ENCODE measurements at regions not wholly inside any gene's neighbourhood (a gene's known extent, or its start where the extent isn't known, plus 50 kb on each side); places are given as distances from the start of the nearest gene placed in this dataset.
A peak's percentile ranks its signal among the peaks of the same experiment; 100 is the strongest.

GRCh38 chr1:163885510-163885909 lies 563.8 kb downstream of the NUF2 start:
- WGBS, 2 donors: 86 to 88% methylated on average over 8 of the region's 8 CpGs
- no peak for DNase-seq (ENCODE audit: low spot score in 2 of 2)
- no peak for TF ChIP-seq POLR2A (IDR thresholded peaks at IDR 0.05)
- TF ChIP-seq, protein P1, sequence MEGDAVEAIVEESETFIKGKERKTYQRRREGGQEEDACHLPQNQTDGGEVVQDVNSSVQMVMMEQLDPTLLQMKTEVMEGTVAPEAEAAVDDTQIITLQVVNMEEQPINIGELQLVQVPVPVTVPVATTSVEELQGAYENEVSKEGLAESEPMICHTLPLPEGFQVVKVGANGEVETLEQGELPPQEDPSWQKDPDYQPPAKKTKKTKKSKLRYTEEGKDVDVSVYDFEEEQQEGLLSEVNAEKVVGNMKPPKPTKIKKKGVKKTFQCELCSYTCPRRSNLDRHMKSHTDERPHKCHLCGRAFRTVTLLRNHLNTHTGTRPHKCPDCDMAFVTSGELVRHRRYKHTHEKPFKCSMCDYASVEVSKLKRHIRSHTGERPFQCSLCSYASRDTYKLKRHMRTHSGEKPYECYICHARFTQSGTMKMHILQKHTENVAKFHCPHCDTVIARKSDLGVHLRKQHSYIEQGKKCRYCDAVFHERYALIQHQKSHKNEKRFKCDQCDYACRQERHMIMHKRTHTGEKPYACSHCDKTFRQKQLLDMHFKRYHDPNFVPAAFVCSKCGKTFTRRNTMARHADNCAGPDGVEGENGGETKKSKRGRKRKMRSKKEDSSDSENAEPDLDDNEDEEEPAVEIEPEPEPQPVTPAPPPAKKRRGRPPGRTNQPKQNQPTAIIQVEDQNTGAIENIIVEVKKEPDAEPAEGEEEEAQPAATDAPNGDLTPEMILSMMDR (IDR thresholded peaks at IDR 0.05): no peak
- intact Hi-C loops (cut with DNase I; ENCODE audit: low total_unique reads): no loop called here
- H3K4me3 ChIP-seq (ENCODE audit: low read depth, poor library complexity, severe bottlenecking): no peak overlapping the region

- TF ChIP-seq, protein P1 (IDR thresholded peaks at IDR 0.05): no peak
- TF ChIP-seq POLR2A (IDR thresholded peaks at IDR 0.05): no peak
- intact Hi-C loops (cut with DNase I; ENCODE audit: low total_unique reads): no loop called here
- 67 to 72% methylated on average over 1 of the region's 1 CpG for WGBS, 2 donors
- no peak overlapping the region for H3K4me3 ChIP-seq (ENCODE audit: low read depth, poor library complexity, severe bottlenecking)
- DNase-seq (ENCODE audit: low spot score in 2 of 2): no peak
These were observed 574.2 kb downstream of the NUF2 start for GRCh38 chr1:163896001-163896400.

DNA sequence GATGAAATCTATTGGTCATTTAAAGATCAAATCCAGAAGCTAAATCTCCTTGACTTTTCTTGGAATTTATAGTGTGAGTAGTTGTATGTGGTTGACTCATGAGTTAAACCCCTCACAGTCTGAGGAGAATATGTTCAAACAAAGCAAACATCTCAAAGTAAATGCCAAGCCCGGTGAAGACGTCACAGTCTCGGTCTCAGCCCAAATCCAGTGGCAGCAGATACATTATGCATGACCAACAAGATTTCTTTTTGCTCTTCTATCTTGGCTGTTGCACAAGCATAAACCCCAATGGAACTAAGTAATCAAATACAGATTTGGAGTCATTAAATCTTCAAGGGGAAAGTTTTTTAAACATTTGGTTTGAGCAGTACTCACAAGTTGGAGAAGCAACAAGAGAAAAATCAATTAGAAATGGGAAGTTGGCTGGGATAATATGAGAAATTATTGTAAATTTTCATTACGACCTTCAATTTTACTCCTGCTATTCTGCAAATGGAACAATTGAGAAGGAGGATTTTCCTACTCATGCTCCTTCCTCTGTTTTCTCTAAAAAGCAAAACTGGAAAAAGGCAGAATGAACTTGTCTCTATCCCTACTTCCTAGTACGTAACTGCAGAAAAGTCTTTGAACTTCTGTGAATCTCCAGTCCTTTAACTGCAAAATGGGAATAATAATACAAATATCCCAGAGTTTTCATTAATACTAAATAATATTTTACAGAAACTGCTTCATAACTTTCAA lies 575.8 kb downstream of the NUF2 start:
- DNase-seq (ENCODE audit: low spot score in 2 of 2): peak; percentile 31 to 88
- no peak overlapping the region for H3K4me3 ChIP-seq (ENCODE audit: low read depth, poor library complexity, severe bottlenecking)
- TF ChIP-seq, protein P1 (IDR thresholded peaks at IDR 0.05): no peak
- TF ChIP-seq POLR2A (IDR thresholded peaks at IDR 0.05): no peak
- intact Hi-C loops (cut with DNase I; ENCODE audit: low total_unique reads): no loop called here
- WGBS, 2 donors: 56 to 71% methylated on average over 5 of the region's 5 CpGs

DNA sequence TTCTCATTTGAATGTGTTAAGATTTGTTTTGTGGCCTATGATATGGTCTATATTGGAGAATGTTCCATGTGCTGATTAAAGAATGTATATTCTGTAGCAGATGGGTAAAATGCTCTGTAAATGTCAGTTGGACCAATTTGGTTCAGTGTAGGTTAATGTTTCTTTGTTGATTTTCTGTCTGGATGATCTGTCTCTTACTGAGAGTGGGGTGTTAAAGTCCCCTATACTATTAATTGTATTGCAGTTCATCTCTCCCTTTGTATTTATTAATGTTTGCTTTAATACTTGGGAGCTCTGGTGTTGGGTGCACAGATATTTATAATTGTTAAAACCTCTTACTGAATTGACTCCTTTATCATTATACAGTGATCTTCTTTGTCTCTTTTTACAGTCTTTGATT lies 584.5 kb downstream of the NUF2 start:
- intact Hi-C loops (cut with DNase I; ENCODE audit: low total_unique reads): no loop called here
- no peak overlapping the region for H3K4me3 ChIP-seq (ENCODE audit: low read depth, poor library complexity, severe bottlenecking)
- DNase-seq (ENCODE audit: low spot score in 2 of 2): no peak
- TF ChIP-seq, protein P1 (IDR thresholded peaks at IDR 0.05): no peak

DNA sequence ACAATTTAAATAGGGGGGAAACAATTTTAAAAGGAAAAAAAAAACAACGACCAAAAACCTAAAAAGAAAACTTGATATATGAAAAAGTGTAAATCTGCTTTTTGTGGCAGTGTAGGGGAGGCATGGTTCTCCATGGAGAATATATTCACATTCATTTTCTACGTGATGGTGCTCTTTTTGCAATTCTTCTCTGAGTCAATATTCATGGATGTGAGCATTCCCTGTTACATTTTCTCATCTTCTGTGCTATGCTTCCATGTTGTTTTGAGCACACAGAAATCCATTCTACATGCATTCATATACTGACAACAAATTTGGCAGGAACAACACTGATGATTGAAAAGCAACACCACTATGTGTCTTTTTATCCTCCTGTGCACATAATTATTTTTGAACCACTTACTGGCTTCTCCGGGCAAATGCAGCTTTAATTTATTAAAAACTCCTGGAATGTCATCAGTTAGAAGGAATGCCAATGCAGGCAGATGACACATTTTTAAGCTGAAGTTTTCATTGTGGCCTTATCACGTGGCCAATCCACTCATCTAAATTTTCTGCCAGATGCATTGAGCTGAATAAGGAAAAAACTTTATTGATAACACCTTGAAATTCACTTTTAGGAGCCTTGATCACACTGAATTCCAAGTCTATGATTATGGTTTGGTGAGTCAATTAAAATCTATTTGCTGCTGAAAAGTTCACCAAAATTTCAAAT lies 590.6 kb downstream of the NUF2 start:
- H3K4me3 ChIP-seq (ENCODE audit: low read depth, poor library complexity, severe bottlenecking): no peak overlapping the region
- WGBS, 2 donors: 60 to 64% methylated on average over 4 of the region's 4 CpGs
- intact Hi-C loops (cut with DNase I; ENCODE audit: low total_unique reads): no loop called here
- no peak for DNase-seq (ENCODE audit: low spot score in 2 of 2)
- TF ChIP-seq POLR2A (IDR thresholded peaks at IDR 0.05): no peak
- TF ChIP-seq, protein P1 (IDR thresholded peaks at IDR 0.05): no peak
